GM13977 (cell line): ENCODE measurements at regions not wholly inside any gene's neighbourhood (a gene's known extent, or its start where the extent isn't known, plus 50 kb on each side); places are given as distances from the start of the nearest gene placed in this dataset.

ENCODE experiments used
- DNase-seq: peaks from one replicate; pipeline ENCODE4 v3.0.0; 2012; ENCODE audit warnings: low spot score
- in situ Hi-C: fragments of 300-500 bp; cut with MboI; formaldehyde crosslinking; loops from one replicate; pipeline ENCODE4 v1.12.0; 2022; ENCODE audit warnings: low sequenced_read_pairs, low pct_unique_long_range_greater_than_20kb, mixed read lengths, inconsistent platforms; ENCODE audit not compliant: unreplicated experiment
- TF ChIP-seq, protein P1 (sequence below): IDR thresholded peaks from 2 replicates; pipeline ENCODE4 v1.5.1; 2012; ENCODE audit warnings: mild to moderate bottlenecking, control low read depth; ENCODE audit not compliant: insufficient read depth; ENCODE audit errors: extremely low read depth, missing control alignments

DNA sequence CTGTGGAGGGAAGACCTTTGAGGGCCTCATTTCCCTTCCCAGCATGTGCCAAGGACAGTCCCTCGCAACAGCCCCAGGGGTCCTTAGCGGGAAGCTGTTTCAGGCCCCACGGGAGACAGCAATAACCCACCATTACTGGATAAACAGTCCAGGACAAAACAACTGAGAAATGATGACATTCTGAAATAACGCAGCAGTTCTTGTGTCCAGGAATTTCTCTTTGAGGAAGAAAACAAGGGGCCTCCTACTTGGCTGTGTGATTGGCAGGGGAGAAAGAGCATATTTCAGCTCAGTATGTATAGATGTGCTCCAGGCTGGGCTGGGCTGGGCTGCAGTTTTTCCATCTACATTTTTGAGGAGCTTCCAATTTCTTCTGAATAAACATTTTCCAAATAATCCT is 82.2 kb upstream of the THBS1 start:
- no peak for DNase-seq
- in situ Hi-C loops: no loop called here
- TF ChIP-seq, protein P1, sequence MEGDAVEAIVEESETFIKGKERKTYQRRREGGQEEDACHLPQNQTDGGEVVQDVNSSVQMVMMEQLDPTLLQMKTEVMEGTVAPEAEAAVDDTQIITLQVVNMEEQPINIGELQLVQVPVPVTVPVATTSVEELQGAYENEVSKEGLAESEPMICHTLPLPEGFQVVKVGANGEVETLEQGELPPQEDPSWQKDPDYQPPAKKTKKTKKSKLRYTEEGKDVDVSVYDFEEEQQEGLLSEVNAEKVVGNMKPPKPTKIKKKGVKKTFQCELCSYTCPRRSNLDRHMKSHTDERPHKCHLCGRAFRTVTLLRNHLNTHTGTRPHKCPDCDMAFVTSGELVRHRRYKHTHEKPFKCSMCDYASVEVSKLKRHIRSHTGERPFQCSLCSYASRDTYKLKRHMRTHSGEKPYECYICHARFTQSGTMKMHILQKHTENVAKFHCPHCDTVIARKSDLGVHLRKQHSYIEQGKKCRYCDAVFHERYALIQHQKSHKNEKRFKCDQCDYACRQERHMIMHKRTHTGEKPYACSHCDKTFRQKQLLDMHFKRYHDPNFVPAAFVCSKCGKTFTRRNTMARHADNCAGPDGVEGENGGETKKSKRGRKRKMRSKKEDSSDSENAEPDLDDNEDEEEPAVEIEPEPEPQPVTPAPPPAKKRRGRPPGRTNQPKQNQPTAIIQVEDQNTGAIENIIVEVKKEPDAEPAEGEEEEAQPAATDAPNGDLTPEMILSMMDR: no peak

DNA sequence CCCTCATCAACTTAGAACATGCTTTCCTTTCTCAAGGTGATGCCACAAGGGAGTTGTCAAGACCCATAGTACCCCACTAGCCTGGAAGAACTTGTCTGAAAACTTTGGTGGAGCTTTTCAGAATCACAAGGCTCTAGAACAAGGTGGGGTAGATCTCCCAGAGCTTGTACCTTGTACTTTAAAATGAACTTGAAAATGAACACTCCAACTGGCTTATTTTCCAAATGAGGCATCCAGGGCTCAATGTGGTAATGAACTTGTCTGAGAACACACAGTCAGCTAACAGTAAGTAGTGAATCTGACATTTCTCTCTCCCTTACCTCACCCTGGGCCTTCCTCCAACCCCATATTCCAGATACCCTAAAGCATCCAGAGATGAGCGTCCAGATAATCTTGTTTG is 81.8 kb upstream of the THBS1 start:
- in situ Hi-C loops: no loop called here
- DNase-seq: no peak

GRCh38 chr15:39499681-39500080 is 81.2 kb upstream of the THBS1 start:
- in situ Hi-C loops: no loop called here
- no peak for DNase-seq
- TF ChIP-seq, protein P1: no peak

More for the DNA sequence above, 81.8 kb upstream of the THBS1 start:
- TF ChIP-seq, protein P1: no peak

DNA sequence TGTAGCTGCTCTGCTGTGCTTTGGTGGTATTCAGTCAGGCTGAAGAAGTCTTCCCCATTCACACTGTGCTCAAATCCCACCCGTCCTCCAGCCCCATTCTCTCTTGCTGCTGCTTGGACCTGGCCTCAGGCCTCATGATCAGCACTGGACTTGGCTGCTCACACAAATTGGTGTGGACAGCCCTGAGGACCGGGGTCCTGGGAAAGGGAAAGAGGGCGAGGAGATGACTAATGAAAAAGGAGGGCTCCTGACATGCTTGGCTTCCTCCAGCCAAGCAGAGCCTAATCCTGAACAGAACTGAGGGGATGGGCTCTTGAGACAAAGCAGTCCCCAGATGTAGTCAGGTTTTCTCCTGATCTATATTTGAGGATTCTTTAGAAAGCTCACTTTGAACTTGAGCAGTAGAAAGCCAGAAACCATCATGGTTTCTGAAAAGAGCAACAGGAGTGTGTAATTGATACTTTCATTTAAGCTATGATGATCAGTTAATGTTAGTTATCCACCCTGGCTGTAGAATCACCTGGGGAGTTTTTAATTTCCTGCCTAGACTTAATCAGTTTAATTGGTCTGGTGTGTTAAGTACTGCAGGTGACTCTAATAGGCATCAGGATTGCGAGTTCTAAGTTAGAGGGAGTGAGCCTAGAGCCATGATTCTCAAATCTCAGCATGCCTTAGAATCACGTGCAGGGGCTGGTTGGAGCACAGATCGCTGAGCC is 79.4 kb upstream of the THBS1 start:
- TF ChIP-seq, protein P1: no peak
- no peak for DNase-seq
- in situ Hi-C loops: no loop called here

DNA sequence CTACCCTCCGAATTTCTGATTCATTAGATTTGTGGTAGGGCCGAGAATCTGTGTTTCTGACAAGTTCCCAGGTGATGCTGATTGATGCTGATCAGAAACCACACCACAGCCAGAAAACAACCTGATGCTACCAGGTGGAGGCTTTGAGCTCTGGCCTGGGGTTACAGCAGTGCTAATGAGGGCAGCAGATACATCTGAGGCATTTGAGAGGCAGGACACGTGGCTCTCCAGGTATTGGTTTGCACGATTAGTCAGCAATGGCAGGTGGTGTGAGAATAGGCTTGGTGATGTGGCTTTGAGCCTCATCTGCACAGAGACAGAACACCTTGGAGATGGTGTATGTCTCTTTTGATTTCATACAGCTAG is 78.8 kb upstream of the THBS1 start:
- TF ChIP-seq, protein P1: no peak
- no peak for DNase-seq
- in situ Hi-C loops: no loop called here

DNA sequence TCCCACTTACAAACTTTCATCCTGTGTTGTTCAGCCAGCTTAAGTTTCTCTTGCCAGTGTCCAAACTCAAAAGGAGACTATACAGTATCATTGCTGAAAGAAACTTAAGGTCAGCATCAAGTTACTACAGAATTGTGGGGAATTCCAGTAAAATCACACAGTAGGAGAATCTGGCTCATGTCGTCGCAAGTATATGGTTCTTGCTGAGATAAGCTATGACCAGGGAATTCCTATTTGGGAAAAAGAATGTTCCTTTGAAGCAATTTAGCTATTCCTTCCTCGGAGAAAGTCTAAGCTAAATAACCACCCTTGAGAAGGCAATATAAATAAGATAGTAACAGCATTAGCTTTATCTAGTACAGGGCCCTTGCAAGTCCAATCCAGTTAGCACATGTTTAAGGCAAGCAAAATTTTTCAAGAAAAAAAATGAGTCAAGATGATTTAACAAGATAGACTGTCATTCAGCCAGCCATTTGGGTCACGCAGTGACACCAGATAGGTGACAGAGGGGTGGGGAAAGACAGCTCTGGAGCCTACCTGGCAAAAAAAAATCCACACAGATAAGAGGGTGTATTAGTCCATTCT is 78.2 kb upstream of the THBS1 start:
- TF ChIP-seq, protein P1: no peak
- DNase-seq: no peak
- in situ Hi-C loops: no loop called here
